ENCODE measurements at regions not wholly inside any gene's neighbourhood (a gene's known extent, or its start where the extent isn't known, plus 50 kb on each side); places are given as distances from the start of the nearest gene placed in this dataset.

- DNase-seq: no peak
Observed at GRCh38 chr10:56975513-56975912, 614.5 kb upstream of the ZWINT start.

GRCh38 chr10:56973766-56974165, 612.7 kb upstream of the ZWINT start:
- DNase-seq: no peak

- no peak for DNase-seq
Observed at GRCh38 chr10:56943221-56943755, 582.2 kb upstream of the ZWINT start.

GRCh38 chr10:56934515-56934914, 573.5 kb upstream of the ZWINT start:
- no peak for DNase-seq

- no peak for DNase-seq
Observed at GRCh38 chr10:56928714-56929113, 567.7 kb upstream of the ZWINT start.

- DNase-seq: no peak
Observed at GRCh38 chr10:56927701-56928100, 566.6 kb upstream of the ZWINT start.

GRCh38 chr10:56920601-56921261, 559.7 kb upstream of the ZWINT start:
- no peak for DNase-seq

GRCh38 chr10:56912043-56912442, 551.0 kb upstream of the ZWINT start:
- no peak for DNase-seq

- DNase-seq: no peak
Observed at GRCh38 chr10:56905051-56905450, 544.0 kb upstream of the ZWINT start.

GRCh38 chr10:56902554-56902953, 541.5 kb upstream of the ZWINT start:
- DNase-seq: no peak

- no peak for DNase-seq
Observed at GRCh38 chr10:56895306-56895705, 534.2 kb upstream of the ZWINT start.

- DNase-seq: no peak
Observed at GRCh38 chr10:56881218-56881617, 520.2 kb upstream of the ZWINT start.

- no peak for DNase-seq
Observed at GRCh38 chr10:56880606-56881005, 519.5 kb upstream of the ZWINT start.

GRCh38 chr10:56874950-56875349, 513.9 kb upstream of the ZWINT start:
- no peak for DNase-seq

- no peak for DNase-seq
Observed at GRCh38 chr10:56871160-56871668, 510.2 kb upstream of the ZWINT start.

- DNase-seq: no peak
Observed at GRCh38 chr10:56867236-56867635, 506.2 kb upstream of the ZWINT start.

GRCh38 chr10:56856569-56856968, 495.5 kb upstream of the ZWINT start:
- no peak for DNase-seq

GRCh38 chr10:56844978-56845529, 484.0 kb upstream of the ZWINT start:
- DNase-seq: no peak

GRCh38 chr10:56836659-56837058, 475.6 kb upstream of the ZWINT start:
- DNase-seq: no peak

GRCh38 chr10:56831681-56832080, 470.6 kb upstream of the ZWINT start:
- no peak for DNase-seq

GRCh38 chr10:56823849-56824248, 462.8 kb upstream of the ZWINT start:
- no peak for DNase-seq

GRCh38 chr10:56805022-56805421, 444.0 kb upstream of the ZWINT start:
- DNase-seq: no peak

- no peak for DNase-seq
Observed at GRCh38 chr10:56785292-56785691, 424.2 kb upstream of the ZWINT start.

- no peak for DNase-seq
Observed at GRCh38 chr10:56782503-56782902, 421.4 kb upstream of the ZWINT start.
